Neural progenitor cell (in vitro differentiated cells): ENCODE measurements at regions not wholly inside any gene's neighbourhood (a gene's known extent, or its start where the extent isn't known, plus 50 kb on each side); places are given as distances from the start of the nearest gene placed in this dataset.
"Not testable (repeated sequence)": the region's sequence is repeated elsewhere in the genome, so short reads cannot be mapped to it uniquely, and the experiment has no call there.

Experiments
- DNase-seq: peaks from one replicate; pipeline ENCODE4 v3.0.0-alpha.2; 2016; ENCODE audit warnings: low spot score
- H2AFZ ChIP-seq: fragments of 200-600 bp; sonication (generic); replicated peaks from 2 replicates; pipeline ENCODE4 v1.6.1; 2016; ENCODE audit warnings: antibody characterized with exemption
- H3F3A ChIP-seq: fragments of 200-600 bp; sonication (generic); 2 replicates; pipeline ENCODE4 v1.6.1; 2016; ENCODE audit warnings: antibody characterized with exemption, low read depth
- H3K27ac ChIP-seq: fragments of 200-600 bp; sonication (generic); 2 replicates; pipeline ENCODE4 v1.5.1; 2016; ENCODE audit warnings: mild to moderate bottlenecking
- H3K27me3 ChIP-seq: fragments of 200-600 bp; sonication (generic); 2 replicates; pipeline ENCODE4 v1.6.1; 2016; ENCODE audit warnings: mild to moderate bottlenecking, moderate library complexity
- H3K36me3 ChIP-seq: fragments of 200-600 bp; sonication (generic); 2 replicates; pipeline ENCODE4 v1.5.1; 2016
- H3K4me1 ChIP-seq: fragments of 200-600 bp; sonication (generic); 2 replicates; pipeline ENCODE4 v1.6.1; 2016; ENCODE audit warnings: mixed run types
- H3K4me2 ChIP-seq: fragments of 200-600 bp; sonication (generic); 2 replicates; pipeline ENCODE4 v1.6.1; 2016
- H3K4me3 ChIP-seq: fragments of 200-600 bp; sonication (generic); 2 replicates; pipeline ENCODE4 v1.5.1; 2016
- H3K79me2 ChIP-seq: fragments of 200-600 bp; sonication (generic); 2 replicates; pipeline ENCODE4 v1.6.1; 2016; ENCODE audit warnings: low read depth
- H3K9ac ChIP-seq: fragments of 200-600 bp; sonication (generic); 2 replicates; pipeline ENCODE4 v1.6.1; 2016
- H3K9me3 ChIP-seq: fragments of 200-600 bp; sonication (generic); 2 replicates; pipeline ENCODE4 v1.5.1; 2016; ENCODE audit warnings: low read depth
- H4K20me1 ChIP-seq: fragments of 200-600 bp; sonication (generic); 2 replicates; pipeline ENCODE4 v1.6.1; 2016; ENCODE audit warnings: low read depth
- H3K27ac Mint-ChIP-seq: 3 replicates; pipeline ENCODE4 v1.8.0; 2021; ENCODE audit warnings: mixed read lengths
- H3K27me3 Mint-ChIP-seq: 2 replicates; pipeline ENCODE4 v1.8.0; 2022; ENCODE audit warnings: low read depth, mild to moderate bottlenecking, inconsistent platforms, moderate library complexity, mixed read lengths; ENCODE audit not compliant: insufficient read depth
- H3K36me3 Mint-ChIP-seq: 3 replicates; pipeline ENCODE4 v1.8.0; 2021; ENCODE audit warnings: mixed read lengths
- H3K4me1 Mint-ChIP-seq: 3 replicates; pipeline ENCODE4 v1.8.0; 2021; ENCODE audit warnings: mixed read lengths
- H3K4me3 Mint-ChIP-seq: 3 replicates; pipeline ENCODE4 v1.8.0; 2021; ENCODE audit warnings: mild to moderate bottlenecking, moderate library complexity, mixed read lengths
- H3K9me3 Mint-ChIP-seq: 3 replicates; pipeline ENCODE4 v1.8.0; 2020; ENCODE audit warnings: mixed read lengths
- EZH2 ChIP-seq: fragments of 200-600 bp; sonication (generic); IDR thresholded peaks from 2 replicates; pipeline ENCODE4 v1.6.1; 2017; ENCODE audit warnings: antibody characterized with exemption, mild to moderate bottlenecking, moderate library complexity
- EZH2phosphoT487 ChIP-seq: fragments of 200-600 bp; sonication (generic); IDR thresholded peaks from 2 replicates; pipeline ENCODE4 v1.6.1; 2017; ENCODE audit warnings: antibody characterized with exemption
- TF ChIP-seq, protein P1 (sequence below): fragments of 200-600 bp; sonication (generic); IDR thresholded peaks from 2 replicates; pipeline ENCODE4 v1.5.1; 2017; ENCODE audit warnings: antibody characterized with exemption, mild to moderate bottlenecking

GRCh38 chr2:163044114-163044513 lies 205.5 kb upstream of the KCNH7 start:
- Histone ChIP-seq H3K36me3 (no peaks in the 10 kb centered on the region), H3K27me3 (no peaks in the 10 kb centered on the region), H3F3A (no peaks in the 10 kb centered on the region), H3K9ac (no peak overlapping the region), H3K27ac (no peak overlapping the region), H3K9me3 (no peaks in the 10 kb centered on the region), H3K4me3 (no peak overlapping the region), H3K4me1 (no peaks in the 10 kb centered on the region), H3K4me2 (no peak overlapping the region), H4K20me1 (no peaks in the 10 kb centered on the region), H3K79me2 (no peaks in the 10 kb centered on the region), H2AFZ (no peak overlapping the region)
- no peaks in the 10 kb centered on the region for H3K36me3 Mint-ChIP-seq
- no peaks in the 10 kb centered on the region for H3K9me3 Mint-ChIP-seq
- no peak for DNase-seq
- no peak for TF ChIP-seq EZH2
- TF ChIP-seq, protein P1, sequence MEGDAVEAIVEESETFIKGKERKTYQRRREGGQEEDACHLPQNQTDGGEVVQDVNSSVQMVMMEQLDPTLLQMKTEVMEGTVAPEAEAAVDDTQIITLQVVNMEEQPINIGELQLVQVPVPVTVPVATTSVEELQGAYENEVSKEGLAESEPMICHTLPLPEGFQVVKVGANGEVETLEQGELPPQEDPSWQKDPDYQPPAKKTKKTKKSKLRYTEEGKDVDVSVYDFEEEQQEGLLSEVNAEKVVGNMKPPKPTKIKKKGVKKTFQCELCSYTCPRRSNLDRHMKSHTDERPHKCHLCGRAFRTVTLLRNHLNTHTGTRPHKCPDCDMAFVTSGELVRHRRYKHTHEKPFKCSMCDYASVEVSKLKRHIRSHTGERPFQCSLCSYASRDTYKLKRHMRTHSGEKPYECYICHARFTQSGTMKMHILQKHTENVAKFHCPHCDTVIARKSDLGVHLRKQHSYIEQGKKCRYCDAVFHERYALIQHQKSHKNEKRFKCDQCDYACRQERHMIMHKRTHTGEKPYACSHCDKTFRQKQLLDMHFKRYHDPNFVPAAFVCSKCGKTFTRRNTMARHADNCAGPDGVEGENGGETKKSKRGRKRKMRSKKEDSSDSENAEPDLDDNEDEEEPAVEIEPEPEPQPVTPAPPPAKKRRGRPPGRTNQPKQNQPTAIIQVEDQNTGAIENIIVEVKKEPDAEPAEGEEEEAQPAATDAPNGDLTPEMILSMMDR, result no peak
- TF ChIP-seq EZH2phosphoT487, result no peak
- no peaks in the 10 kb centered on the region for H3K27me3 Mint-ChIP-seq
- no peak overlapping the region for H3K27ac Mint-ChIP-seq
- no peak overlapping the region for H3K4me3 Mint-ChIP-seq
- no peaks in the 10 kb centered on the region for H3K4me1 Mint-ChIP-seq

DNA sequence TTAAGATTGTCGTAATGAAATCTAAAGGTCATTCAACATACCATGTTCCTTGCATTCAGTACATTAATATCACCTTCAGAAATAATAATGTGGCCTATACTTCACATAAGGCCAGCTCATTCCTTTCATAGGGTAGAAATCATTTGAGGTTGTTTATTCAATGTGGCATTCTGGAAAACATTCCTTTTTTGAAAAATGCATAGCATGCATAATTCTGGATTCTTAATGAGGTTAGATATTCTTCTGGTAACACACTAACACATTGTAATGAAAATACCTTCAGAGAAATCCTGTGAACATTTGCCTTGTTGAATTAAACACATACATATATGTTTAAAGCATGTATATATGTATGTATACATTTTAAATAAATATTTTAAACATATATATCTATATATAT lies 204.6 kb upstream of the KCNH7 start:
- no peaks in the 10 kb centered on the region for H4K20me1 ChIP-seq
- H3K4me2 ChIP-seq, result no peak overlapping the region
- H3K9me3 ChIP-seq, result no peaks in the 10 kb centered on the region
- H3K27ac ChIP-seq, result no peak overlapping the region
- TF ChIP-seq EZH2 (no peak), EZH2phosphoT487 (no peak)
- TF ChIP-seq, protein P1, result no peak
- H3K36me3 ChIP-seq, result no peaks in the 10 kb centered on the region
- H3K9ac ChIP-seq, result no peak overlapping the region
- H3K27ac Mint-ChIP-seq, result no peak overlapping the region
- H3F3A ChIP-seq, result no peaks in the 10 kb centered on the region
- no peaks in the 10 kb centered on the region for H3K79me2 ChIP-seq
- no peak overlapping the region for H3K4me3 ChIP-seq
- H2AFZ ChIP-seq, result no peak overlapping the region
- H3K4me3 Mint-ChIP-seq, result no peak overlapping the region
- DNase-seq, result no peak
- H3K27me3 Mint-ChIP-seq, result no peaks in the 10 kb centered on the region
- H3K4me1 ChIP-seq, result no peaks in the 10 kb centered on the region
- H3K4me1 Mint-ChIP-seq, result no peaks in the 10 kb centered on the region
- H3K36me3 Mint-ChIP-seq, result no peaks in the 10 kb centered on the region
- H3K9me3 Mint-ChIP-seq, result no peaks in the 10 kb centered on the region
- H3K27me3 ChIP-seq, result no peaks in the 10 kb centered on the region

DNA sequence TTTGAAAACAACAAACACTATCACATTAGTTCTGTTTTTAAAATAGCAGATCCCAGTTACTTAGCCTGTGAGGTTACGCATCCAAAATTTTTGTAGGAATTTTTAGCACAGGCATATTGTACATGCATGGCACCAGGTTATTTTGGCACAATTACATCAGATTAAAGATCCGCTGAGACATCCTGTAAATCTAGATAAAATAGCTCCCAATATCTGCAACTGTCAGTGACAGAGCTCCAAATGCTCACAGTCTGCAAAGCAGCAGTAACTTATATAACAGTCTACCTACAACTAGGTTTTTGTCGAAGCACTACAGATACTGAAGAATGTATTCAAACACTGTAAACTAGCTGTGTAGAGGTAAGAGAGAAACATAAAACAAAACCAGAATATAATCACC lies 200.7 kb upstream of the KCNH7 start:
- Histone ChIP-seq H3F3A (no peaks in the 10 kb centered on the region), H3K27me3 (no peaks in the 10 kb centered on the region), H3K4me1 (no peaks in the 10 kb centered on the region), H4K20me1 (no peaks in the 10 kb centered on the region), H3K9ac (no peak overlapping the region), H3K4me3 (no peak overlapping the region), H3K4me2 (no peak overlapping the region), H3K9me3 (no peaks in the 10 kb centered on the region), H3K36me3 (no peaks in the 10 kb centered on the region), H3K79me2 (no peaks in the 10 kb centered on the region), H3K27ac (no peak overlapping the region), H2AFZ (no peak overlapping the region)
- Mint-ChIP-seq H3K27ac (no peak overlapping the region), H3K27me3 (no peaks in the 10 kb centered on the region), H3K4me1 (no peaks in the 10 kb centered on the region), H3K9me3 (no peaks in the 10 kb centered on the region), H3K4me3 (no peak overlapping the region), H3K36me3 (no peaks in the 10 kb centered on the region)
- DNase-seq, result no peak
- TF ChIP-seq EZH2 (no peak), EZH2phosphoT487 (no peak)
- TF ChIP-seq, protein P1, result no peak

DNA sequence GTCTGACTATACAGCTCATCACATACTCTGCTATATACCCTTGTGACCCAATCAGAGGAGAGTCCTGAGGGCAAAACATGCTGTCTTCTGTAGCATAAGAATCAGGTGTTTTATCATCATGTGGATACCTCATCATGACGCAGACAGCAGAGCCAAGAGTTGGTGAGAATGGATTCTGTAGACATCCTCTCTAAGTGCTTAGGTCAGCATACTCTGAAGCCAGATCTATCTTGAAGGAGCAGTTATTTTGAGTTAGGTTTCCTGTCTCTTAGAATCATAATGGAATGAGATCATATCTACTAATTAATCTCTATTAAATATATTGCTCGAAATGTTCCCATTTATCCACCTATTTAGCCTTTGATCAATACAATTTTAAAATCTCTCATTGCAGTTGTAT lies 190.2 kb upstream of the KCNH7 start:
- Histone ChIP-seq H3K9me3 (no peaks in the 10 kb centered on the region), H3K4me2 (no peak overlapping the region), H2AFZ (no peak overlapping the region), H3K36me3 (no peaks in the 10 kb centered on the region), H3K79me2 (no peaks in the 10 kb centered on the region), H4K20me1 (no peaks in the 10 kb centered on the region), H3K27me3 (no peaks in the 10 kb centered on the region), H3K4me3 (no peak overlapping the region), H3F3A (no peaks in the 10 kb centered on the region), H3K4me1 (no peaks in the 10 kb centered on the region), H3K9ac (no peak overlapping the region), H3K27ac (no peak overlapping the region)
- no peaks in the 10 kb centered on the region for H3K4me1 Mint-ChIP-seq
- TF ChIP-seq EZH2, result no peak
- TF ChIP-seq, protein P1, result no peak
- no peak for TF ChIP-seq EZH2phosphoT487
- no peak overlapping the region for H3K27ac Mint-ChIP-seq
- no peak overlapping the region for H3K4me3 Mint-ChIP-seq
- H3K27me3 Mint-ChIP-seq, result peaks cover 5% of the 10 kb centered on the region
- H3K36me3 Mint-ChIP-seq, result no peaks in the 10 kb centered on the region
- no peak for DNase-seq
- H3K9me3 Mint-ChIP-seq, result no peaks in the 10 kb centered on the region

- DNase-seq, H3K4me1 Mint-ChIP-seq, H3K4me1 ChIP-seq, H3K36me3 Mint-ChIP-seq, H4K20me1 ChIP-seq, H3F3A ChIP-seq, H3K9me3 Mint-ChIP-seq, H3K4me2 ChIP-seq, H3K79me2 ChIP-seq, H3K27me3 ChIP-seq, H3K9ac ChIP-seq, H3K27me3 Mint-ChIP-seq, H3K4me3 Mint-ChIP-seq, H2AFZ ChIP-seq, H3K27ac Mint-ChIP-seq, H3K9me3 ChIP-seq, H3K36me3 ChIP-seq, H3K4me3 ChIP-seq, H3K27ac ChIP-seq: not testable (repeated sequence)
Observed at GRCh38 chr2:163026136-163026775, 187.7 kb upstream of the KCNH7 start.
